ENCODE measurements at regions not wholly inside any gene's neighbourhood (a gene's known extent, or its start where the extent isn't known, plus 50 kb on each side); places are given as distances from the start of the nearest gene placed in this dataset.

- TF ChIP-seq POLR2A (IDR thresholded peaks at IDR 0.05), result no peak
- TF ChIP-seq, protein P1, sequence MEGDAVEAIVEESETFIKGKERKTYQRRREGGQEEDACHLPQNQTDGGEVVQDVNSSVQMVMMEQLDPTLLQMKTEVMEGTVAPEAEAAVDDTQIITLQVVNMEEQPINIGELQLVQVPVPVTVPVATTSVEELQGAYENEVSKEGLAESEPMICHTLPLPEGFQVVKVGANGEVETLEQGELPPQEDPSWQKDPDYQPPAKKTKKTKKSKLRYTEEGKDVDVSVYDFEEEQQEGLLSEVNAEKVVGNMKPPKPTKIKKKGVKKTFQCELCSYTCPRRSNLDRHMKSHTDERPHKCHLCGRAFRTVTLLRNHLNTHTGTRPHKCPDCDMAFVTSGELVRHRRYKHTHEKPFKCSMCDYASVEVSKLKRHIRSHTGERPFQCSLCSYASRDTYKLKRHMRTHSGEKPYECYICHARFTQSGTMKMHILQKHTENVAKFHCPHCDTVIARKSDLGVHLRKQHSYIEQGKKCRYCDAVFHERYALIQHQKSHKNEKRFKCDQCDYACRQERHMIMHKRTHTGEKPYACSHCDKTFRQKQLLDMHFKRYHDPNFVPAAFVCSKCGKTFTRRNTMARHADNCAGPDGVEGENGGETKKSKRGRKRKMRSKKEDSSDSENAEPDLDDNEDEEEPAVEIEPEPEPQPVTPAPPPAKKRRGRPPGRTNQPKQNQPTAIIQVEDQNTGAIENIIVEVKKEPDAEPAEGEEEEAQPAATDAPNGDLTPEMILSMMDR (IDR thresholded peaks at IDR 0.05), result no peak
These were observed 125.2 kb upstream of the ZFHX3 start for GRCh38 chr16:73172973-73173709.

Data from upper lobe of left lung (tissue), 4 donors.